ENCODE measurements at regions not wholly inside any gene's neighbourhood (a gene's known extent, or its start where the extent isn't known, plus 50 kb on each side); places are given as distances from the start of the nearest gene placed in this dataset.

DNA sequence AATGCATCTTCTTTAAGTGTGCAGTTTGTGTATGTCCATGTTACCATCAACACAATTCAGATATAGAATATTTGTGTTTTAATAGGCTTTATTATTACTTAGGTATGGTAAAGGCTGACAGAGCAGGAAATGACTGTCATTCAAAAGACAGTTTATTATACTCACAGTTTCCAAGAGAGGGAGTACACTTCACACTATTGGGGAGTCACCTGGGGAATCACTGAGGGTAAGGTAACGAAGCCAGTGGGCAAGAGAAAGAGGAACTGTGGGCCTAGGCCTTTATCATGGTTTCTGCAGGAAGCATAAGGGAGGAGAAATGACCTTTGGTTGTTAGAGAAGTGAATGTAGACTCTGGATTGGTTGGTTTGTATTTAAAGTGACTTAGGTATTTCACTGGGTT, 235.1 kb upstream of the HCCS start:
- TF ChIP-seq POLR2A (IDR thresholded peaks at IDR 0.05) (no peak), CTCF (IDR thresholded peaks at IDR 0.05) (no peak), EP300 (IDR thresholded peaks at IDR 0.05) (no peak)
